NCI-H69 (cell line): ENCODE measurements at regions not wholly inside any gene's neighbourhood (a gene's known extent, or its start where the extent isn't known, plus 50 kb on each side); places are given as distances from the start of the nearest gene placed in this dataset.
"Not testable (repeated sequence)": the region's sequence is repeated elsewhere in the genome, so short reads cannot be mapped to it uniquely, and the experiment has no call there.

Source experiments
- DNase-seq: peaks from one replicate; lab custom pipeline; 2025; lab: John Stamatoyannopoulos, UW

DNA sequence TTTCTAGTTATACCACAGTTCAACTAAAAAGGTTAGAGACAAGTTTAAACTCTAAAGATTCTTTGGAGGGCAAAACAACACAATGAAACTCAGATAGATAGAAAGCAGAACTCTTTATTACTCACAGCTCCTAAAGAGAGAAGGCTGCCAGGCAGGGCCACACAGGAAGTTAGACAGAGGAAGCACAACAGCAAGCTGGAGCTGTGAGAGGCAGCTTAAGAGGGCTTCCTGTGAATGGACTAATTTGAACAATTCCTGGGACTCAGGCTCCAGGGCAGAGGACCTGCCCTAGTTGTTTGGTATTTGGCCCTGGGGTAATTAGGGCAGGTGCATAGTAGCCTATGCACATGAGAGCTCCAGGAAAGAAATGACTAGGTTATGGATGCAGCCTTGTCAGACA lies 803.6 kb downstream of the DIAPH3 start:
- DNase-seq: peak; percentile 54

DNA sequence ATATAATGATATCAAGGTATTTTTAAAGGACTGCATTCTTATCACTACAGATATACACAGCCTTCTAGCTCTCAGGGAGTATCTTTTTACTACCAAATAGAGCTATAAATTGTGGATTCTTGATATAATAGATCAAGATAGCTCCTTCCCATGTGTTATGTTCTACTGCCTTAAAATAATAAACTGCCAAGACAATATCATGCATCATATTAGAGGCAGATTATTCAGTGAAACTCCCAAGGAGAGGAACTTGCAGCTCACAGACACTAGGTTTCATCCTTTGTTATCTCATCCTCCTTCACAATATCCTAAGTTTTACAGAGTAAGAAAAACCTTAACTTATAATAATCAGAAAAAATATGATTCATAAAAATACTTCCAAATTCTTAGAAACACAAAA lies 802.8 kb downstream of the DIAPH3 start:
- DNase-seq: no peak

DNA sequence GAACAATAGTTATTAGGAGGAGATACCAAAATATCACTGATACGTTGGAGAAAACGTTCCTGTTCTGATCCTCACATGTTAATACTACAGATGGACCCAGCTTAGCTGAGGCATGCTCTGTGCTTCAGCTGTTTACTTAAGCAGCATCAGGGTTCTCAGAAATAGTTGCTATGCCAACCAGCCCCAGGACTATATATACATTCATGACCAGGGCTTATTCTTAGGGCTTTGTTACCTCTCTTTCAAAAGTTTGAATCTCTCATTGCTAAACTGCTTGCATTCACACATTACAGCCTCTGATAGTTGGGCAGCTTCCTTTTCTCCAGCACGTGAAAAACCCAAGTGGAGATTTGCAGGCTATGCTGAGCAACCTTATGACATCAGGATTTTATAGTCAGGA lies 800.4 kb downstream of the DIAPH3 start:
- peak; percentile 56 for DNase-seq

DNA sequence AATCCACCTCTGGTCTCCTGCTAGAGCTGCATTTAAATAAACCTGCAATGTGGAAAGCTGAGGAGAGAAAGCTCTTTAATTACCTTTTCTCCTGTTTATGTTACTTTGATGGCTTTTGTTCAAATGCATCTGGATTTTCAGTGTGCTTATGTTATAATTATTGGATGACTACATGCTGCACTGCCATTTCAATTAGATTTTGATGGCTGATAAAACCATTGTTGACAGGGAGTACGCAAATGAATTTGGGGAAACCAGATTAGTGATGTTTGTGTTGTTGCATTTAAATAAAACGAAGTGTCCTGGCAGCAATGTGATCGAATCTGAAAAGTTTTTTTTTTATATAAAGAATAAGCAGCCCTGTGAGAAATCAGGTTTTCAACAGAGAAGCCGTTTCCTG lies 799.8 kb downstream of the DIAPH3 start:
- DNase-seq: no peak

DNA sequence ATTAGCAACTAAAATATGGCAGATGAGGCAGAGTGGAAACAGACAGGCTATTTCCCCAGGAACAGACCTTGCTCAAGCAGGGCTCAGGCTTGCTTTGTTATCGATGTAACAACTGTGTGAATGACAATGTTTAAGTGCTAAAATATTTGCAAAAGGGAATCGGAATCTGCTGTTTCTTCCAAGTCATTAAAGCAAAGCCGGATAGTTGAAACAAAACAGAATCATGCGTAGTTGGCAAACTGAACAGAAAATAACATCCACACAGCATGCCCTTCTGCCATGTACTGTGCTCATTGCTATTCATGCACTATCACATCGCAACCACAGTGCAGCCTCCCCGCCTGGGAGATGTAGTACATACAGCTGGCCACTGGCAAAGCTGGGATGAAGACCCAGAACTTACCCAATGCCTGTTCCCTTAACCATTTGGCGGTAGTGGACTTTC lies 799.1 kb downstream of the DIAPH3 start:
- DNase-seq: peak; percentile 14

DNA sequence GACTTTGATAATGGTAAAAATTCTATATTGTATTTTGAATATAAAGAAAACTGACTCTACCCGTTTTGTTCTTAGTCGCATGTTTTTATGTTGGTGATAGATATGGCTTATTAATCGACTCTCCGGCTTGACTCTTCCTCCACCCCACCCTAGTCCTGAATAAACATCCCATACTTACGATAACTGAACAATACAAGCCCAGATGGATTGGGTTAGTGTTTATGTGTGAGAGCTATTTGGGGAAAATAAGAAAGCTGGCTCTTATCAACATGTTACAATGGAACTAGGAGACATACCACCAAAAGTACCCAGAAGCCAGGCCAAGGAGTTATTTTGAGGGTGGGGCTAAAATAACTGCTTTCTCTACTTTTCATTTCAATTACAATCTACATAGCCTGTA lies 796.3 kb downstream of the DIAPH3 start:
- DNase-seq: no peak

DNA sequence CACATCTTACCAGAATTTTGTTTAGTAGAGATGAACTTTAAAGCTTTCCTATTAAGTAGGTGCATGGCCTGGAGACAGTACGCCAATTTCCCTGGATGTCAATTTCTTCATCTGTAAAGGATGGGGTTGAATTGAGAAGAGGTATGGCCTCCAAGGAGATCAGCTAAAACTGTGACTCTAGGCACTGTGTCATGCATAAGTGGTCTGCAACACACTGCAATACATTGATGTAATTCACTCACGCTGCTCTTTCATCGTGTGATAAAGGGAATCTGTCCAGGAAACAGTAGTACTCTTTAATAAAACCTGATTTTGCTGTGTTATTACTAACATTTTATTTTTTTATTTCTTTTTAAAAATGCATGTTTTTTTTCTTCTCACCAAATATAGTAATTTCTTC lies 795.8 kb downstream of the DIAPH3 start:
- DNase-seq: no peak

DNA sequence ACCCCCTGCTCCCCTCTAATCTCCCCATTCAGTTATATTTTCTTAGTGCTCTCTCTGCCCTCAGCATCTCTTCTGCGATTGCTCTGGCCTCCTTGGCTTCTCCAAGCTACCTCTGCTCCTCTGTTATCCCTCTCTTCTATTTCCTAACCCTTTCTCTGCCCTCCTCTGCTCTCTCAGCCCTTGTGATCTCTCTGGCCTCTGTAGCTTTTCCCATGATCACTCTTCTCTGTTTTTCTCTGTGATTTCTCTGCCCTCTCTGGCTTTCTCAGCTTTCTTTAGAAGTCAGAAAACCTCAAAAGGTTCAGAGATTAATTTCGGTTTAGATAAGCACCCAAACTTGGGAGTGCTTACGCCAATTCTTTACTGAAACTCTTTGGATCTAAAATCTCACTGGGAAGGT lies 795.0 kb downstream of the DIAPH3 start:
- DNase-seq: no peak

DNA sequence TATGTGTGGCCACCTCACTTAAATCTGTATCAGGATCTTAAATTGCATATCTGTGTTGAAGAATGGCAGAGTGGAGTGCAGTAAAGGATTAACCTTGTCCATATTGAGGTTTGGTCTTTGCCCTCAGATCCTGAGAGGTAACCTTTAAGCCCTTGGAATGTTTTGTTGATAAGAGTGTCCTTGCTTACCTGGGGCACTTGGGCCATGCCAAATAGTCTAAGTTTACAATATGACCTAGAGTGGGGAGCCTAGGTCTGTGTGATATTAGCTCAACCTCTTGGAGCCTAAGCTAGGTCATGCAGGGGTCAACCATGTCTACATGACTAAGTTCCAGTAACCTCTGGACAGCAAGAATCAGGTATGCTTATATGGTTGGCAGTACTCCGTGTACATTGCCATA lies 792.5 kb downstream of the DIAPH3 start:
- DNase-seq: no peak

DNA sequence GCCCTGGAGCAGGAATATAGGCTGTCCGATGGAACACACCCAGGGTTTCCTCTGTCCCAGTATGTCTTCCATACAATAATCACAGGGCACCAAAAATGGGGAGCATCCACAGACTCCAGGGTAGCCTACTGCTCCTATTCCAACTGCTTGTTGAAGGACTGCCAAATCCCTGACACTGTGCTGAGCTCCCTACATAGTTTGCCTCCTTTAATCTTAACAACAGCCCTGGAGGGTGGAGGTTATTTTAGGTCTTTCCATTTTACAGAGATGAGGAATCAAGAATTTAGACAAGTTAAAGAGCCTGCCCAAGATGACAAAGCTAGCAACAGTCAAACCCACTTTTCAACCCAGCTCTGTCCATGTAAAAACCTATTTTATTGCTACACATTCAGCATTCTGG lies 790.4 kb downstream of the DIAPH3 start:
- DNase-seq: no peak

DNA sequence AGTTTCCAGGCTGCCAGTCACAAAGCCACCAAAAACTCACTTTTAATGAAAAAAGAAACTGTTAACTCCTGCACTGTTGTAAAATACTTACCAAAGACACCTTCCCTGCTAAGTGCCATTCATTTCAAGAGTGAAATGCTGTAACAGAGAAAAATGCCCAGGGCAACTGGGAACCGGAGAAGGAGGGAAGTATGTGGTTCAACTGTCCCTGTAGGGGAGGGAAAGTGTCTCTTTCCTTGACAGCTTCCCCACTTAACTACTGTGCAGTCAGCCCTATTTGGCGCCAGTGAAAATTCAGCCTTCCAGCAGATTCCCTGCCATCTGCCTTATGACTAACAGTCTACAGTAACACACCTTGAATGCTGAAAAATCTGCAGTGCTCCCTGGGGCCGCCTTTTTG lies 789.0 kb downstream of the DIAPH3 start:
- DNase-seq: peak; percentile 72

DNA sequence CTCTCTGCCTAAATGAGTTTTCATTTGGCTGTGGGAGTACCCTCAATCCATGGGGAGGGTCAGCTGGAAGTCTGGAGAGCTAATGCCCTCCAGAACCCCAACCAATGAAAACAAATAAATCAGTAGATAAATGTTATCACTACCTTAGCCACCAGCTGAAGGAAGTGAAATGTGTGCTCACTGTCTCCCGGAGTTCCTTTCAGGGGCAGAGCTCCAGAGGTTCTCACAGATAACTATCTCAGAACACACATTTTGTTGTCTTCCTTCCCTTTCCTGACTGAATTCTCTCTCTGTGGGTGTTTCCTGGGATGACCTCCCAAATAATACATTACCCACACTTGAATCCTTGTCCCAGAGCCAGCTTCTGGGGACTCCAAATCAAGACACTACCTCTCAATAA lies 779.6 kb downstream of the DIAPH3 start:
- DNase-seq: no peak

DNA sequence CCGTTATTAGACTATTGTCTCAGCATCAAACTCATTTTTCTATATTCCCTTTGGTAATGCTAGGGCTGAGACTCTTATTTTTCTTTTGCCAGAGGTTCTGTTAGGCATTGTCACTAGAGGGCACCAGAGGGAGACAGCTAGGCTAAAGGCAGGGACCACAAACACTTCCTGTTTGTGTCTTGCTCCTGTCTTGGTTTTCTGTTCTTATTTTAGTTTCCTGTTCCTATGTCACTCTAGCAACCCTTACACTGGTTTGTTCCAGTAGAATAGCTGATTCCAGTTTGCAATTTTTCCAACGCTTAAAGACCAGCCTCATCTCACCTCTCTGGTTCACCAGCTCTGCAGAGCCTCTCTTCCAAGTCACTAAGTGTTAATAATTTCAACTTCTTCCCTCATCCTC lies 772.0 kb downstream of the DIAPH3 start:
- DNase-seq: peak; percentile 89

DNA sequence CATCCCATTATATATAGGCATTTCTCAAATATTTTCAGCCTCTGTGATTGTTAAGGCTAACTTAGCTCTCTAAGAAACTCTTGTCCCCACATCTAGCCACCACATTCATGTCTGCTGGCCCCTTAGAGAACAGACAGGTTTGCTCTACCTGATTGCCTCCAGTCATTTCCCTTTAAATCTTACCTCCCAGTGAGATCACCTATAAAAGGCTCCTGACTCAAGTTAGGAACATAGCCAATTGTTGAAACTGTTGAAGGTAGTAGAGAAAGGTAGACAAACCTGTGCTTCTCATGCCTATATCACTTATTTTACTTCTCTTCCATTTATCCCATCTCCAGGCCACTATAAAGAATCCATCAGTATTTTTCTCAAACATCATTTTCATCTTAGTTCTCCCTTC lies 771.4 kb downstream of the DIAPH3 start:
- peak; percentile 49 for DNase-seq

DNA sequence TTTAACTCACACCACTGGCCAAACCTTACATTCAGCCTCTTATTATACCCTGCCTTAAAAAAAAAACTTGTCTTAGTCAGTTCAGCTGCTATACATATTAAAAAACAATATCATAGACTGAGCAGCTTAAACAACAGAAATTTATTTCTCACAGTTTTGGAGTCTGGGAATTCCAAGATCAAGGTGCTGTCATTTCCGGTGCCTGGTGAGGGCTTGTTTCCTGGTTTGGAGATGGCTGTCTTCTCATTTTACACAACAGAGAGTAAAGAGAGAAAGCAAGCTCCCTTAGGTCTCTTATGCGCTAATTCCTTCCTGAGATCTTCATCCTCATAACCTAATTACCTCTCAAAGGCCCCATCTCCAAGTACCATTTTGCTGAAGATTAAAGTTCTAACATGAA lies 769.2 kb downstream of the DIAPH3 start:
- no peak for DNase-seq

DNA sequence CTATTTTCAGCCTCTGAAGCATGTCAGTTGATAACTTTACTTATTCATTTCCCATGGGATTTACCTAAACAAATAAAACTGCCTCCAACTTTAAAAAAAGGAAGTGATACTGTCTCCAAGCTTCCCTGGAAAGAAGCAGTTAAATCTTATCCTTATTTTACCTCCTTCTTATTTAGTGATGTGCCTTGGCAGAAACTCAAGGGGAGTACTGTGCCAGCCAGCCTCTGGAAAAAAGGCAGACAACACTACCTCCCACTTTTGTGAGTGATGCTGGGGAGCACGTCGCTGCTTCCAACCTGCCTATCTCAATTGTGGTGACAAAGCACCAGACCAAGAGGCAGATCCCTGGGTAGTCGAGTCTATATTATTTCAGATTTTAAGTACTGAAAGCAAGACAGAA lies 765.6 kb downstream of the DIAPH3 start:
- DNase-seq: peak; percentile 29

DNA sequence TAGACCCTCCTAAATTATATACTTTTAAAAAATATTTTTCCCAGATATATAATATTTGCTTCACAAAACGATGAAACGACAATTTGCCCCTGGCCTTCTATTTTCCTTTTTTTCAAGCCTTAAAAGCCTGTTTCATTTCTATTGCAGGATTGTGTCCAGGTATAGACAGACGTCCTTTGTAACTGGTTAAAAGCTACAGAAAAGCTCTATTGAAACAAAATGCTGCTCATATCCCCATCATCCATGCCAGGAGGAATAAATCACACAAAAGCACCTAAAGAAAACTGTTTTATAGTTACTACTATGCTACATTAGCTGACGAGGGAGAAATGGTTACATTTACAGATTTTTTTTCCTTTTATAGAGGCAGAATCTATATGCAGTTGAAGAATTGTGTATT lies 765.1 kb downstream of the DIAPH3 start:
- DNase-seq: no peak

DNA sequence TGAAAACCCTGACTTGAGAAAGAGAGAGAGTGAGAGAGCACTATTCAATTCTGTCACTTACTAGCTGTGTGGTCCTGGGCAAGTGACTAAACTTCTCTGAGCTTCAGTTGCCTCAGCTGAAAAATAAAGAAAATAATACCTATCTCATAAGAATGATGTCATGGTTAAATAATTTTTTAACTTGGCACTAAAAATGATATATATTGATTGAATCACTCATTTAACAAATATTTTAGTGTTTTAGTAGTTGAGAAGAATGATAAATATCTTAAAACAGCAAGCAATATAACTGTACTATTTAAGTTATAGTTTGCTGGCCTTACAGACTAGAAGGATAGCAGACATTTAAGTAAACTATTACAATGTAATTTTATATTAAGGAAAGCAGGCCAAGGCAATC lies 764.2 kb downstream of the DIAPH3 start:
- no peak for DNase-seq

DNA sequence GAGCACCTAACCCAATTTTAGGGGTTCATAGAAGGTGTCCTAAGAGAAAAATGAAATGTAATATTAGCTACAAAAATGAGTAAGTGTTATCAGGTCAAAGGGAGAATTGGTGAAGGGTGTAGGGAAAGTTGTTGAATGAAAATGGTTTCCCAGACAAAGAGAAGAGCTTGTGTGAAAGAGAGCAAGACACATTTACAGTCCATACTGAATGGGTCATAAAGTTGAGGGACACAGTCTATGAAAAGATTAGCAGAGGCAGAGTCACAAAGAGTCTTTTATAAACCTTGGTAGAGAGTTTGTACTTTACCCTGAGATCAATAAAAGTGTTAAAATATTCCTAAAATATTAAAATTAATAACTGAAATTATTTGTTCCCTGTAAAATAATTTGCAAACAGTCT lies 759.4 kb downstream of the DIAPH3 start:
- DNase-seq: no peak

DNA sequence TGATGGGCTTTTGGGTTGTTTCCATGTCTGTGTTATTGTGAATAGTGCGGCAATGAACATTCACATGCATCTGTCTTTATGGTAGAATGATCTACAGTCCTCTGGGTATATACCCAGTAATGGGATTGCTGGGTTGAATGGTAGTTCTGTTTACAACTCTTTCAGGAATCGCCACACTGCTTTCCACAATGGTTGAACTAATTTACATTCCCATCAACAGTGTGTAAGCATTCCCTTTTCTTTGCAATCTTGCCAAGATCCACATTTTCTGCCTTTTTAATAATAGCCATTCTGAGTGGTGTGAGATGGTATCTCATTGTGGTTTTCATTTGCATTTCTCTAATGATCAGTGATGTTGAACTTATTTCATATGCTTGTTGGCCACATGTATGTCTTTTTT lies 756.5 kb downstream of the DIAPH3 start:
- not testable (repeated sequence) for DNase-seq

DNA sequence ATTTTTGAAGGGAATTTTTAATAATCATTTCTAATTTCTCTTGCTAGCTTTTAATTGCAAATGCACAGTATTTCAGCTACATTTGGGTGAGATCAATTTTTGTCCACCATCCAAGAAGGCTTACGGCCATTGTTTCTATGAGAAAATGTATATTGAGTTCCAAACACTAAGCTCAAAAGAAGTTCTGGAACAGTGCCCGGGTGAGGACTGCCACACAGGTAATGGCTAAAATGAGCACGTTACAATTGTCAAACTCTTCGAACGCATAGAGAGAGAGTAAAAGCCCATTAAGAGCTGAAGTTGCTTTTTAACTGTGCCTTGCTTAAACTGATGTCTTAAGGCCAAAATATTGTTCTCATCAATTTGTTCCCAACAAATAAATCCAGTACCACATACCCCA lies 755.0 kb downstream of the DIAPH3 start:
- peak; percentile 42 for DNase-seq

DNA sequence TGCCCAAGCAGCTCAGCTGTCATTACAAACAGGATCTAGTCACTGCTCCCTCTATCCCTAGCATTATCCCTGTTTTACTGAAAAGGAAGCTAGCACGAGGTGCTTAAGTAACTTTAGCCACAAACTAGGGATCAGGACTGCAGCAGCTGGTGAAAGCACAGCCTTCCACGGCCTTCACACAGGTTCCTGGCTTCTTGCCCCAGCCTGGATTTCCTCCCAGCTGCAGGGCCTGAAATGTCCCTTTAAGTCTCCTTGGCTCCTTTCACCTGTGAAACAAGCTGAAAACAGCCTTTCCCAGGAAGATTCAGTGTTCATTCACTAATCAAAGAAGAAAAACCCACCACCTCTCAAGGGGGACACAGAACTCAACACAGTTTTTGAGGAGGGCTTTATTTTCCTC lies 754.5 kb downstream of the DIAPH3 start:
- peak; percentile 80 for DNase-seq

DNA sequence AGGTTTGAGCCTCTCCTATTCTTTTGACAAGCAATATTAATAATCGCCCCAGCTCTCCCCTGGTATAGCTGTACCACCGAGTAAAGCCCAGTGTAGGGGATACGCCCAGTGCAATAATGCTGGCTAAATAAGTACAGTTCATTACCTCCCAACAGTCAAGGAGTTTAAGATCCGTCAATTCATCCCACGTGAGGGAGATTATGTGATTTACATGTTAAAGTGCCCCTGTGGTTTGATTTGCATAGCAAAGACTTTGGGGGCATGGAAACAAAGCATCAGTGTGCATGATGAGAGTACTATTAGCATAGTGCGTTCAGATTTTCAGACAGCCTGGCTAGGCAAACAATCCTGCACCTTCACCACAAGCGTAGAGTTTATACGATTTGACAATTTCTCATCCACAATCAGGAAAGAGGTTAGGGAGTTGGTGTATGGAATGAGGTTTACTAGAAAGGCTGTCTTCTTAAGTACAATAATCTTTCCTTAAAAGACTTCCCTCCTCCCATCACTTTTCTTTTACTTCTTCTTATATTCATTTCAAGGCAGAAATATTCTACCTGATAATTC lies 754.0 kb downstream of the DIAPH3 start:
- peak; percentile 87 for DNase-seq

DNA sequence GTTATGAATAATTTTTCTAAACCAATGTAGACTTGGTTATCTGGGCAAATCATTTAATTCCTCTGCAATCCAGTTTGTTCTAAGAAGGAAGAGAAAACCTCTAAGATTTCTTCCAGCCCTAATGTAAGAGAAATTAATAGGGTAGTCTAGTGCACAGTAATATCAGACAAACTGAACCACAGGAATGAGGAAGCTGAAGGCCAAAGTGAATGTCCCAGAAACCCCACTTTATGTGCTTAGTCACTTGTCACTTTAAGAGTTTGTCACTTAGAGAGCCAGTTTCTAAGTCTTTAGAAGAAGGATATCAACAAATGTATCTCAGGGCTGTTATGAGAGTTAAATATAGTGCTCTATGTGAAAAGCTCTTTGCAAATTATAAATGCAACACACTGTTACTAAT lies 750.6 kb downstream of the DIAPH3 start:
- DNase-seq: no peak

DNA sequence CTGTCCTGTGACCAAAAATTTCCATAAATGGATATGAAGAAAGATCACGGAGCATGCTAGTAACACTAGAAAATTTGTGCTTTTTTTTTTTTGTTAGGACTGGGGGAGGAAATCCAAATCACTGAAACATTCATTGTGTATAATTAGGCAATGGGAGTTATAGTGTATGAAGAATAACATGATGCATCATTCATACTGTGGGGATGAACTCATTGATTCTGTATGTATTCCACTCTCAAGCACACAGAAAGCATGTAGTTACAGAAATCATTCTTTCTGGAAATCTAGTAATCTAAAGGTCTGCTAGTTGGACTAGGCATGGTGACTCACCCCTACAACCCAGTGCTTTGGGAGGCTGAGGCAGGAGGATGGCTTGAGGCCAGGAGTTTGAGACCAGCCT lies 749.7 kb downstream of the DIAPH3 start:
- no peak for DNase-seq
